Activated naive CD4-positive, alpha-beta T cell treated with anti-CD3 and anti-CD28 coated beads, Interleukin-2, amount 50 U/mL, for 72 hours (primary cell): ENCODE measurements at regions not wholly inside any gene's neighbourhood (a gene's known extent, or its start where the extent isn't known, plus 50 kb on each side); places are given as distances from the start of the nearest gene placed in this dataset.
"Not testable (repeated sequence)": the region's sequence is repeated elsewhere in the genome, so short reads cannot be mapped to it uniquely, and the experiment has no call there.

Source experiments
- ATAC-seq, 2 donors: fragments of 150-1000 bp; cut with Tn5 transposase; 2 replicates each; pipeline ENCODE4 v1.10.0; 2021; ENCODE audit warnings: mild to moderate bottlenecking in 2 of 2, moderate library complexity in 2 of 2
- DNase-seq, 2 donors: peaks; one replicate each; pipeline ENCODE4 v3.0.0; 2021 to 2022; ENCODE audit warnings: low spot score in 2 of 2
- H3K27ac Mint-ChIP-seq, 2 donors: one replicate each; pipeline ENCODE4 v1.8.0; 2022; ENCODE audit warnings: mild to moderate bottlenecking in 2 of 2, mixed read lengths in 2 of 2
- H3K36me3 Mint-ChIP-seq, 2 donors: one replicate each; pipeline ENCODE4 v1.8.0; 2022; ENCODE audit warnings: mixed read lengths in 2 of 2
- H3K9me3 Mint-ChIP-seq, 2 donors: one replicate each; pipeline ENCODE4 v1.8.0; 2022; ENCODE audit warnings: mixed read lengths in 2 of 2

DNA sequence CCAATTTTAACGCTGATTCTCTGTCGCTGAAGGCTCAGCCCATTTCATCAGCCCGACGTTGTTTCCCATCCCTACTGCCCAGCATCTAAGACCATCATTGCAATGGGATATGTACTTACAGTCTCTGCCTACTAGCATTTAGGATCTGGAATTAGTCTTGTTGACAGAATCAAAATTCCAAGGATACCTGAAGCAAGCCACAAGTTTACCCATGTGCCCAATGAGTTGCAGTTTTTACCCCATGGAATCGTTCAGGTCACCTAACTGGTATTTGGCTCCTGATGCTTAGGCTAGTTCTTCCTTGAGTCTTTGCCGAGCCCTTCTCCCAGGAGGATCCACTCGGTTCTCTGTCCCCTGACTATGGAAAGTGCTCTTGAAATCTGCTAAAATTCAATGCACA lies 276.8 kb downstream of the DNAJB9 start:
- Mint-ChIP-seq H3K27ac (no peak overlapping the region), H3K9me3 (peaks cover 3 to 4% of the 10 kb centered on the region in 2 donors), H3K36me3 (no peaks in the 10 kb centered on the region)
- ATAC-seq = no peak
- no peak for DNase-seq

DNA sequence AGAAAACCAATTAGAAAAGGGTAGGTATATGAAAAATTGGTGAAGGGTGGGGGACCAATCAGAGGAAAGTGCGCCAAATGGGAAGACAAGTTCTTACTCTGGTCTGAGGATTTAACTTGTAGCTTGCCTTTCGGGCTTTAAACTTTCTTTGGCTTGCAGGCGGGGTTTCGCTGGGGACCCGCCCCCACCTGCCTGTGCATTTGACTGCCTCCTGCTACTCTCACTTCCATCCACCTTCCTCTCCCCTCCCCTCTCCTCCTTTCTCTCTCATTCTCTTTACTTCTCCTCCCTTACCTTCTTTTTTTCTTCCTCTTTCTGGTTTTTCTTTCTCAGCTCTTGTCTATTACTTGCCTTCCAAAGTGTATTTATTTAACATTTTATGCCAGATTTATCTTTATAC lies 278.8 kb downstream of the DNAJB9 start:
- Mint-ChIP-seq H3K36me3 (no peaks in the 10 kb centered on the region), H3K9me3 (peaks cover 0 to 3% of the 10 kb centered on the region in 2 donors), H3K27ac (no peak overlapping the region)
- ATAC-seq (no peak), DNase-seq (no peak)

- no peak for ATAC-seq
- no peaks in the 10 kb centered on the region for H3K36me3 Mint-ChIP-seq
- no peak for DNase-seq
- H3K27ac Mint-ChIP-seq = no peak overlapping the region
- peaks cover 9 to 14% of the 10 kb centered on the region in 2 donors for H3K9me3 Mint-ChIP-seq
Observed at GRCh38 chr7:108860615-108861014, 290.9 kb downstream of the DNAJB9 start.

DNA sequence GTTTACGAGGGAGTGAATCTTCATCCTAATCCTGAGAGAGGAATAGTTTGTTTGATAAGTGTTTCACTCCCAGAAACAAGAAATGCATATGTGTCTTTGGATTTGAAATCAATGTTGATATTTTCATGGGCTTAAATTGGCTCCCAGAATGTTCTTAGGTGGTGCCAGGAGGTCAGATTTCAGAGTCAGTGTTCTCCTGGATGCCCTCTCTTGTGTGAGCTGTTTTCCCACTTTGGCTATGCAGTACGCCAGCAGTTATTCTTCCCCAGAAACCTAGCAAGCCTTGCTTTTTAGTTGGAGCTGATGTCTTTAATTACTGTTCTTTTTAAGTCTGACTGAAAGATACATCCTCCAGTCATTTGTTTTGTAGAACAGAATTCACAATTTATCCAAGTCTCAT lies 291.4 kb downstream of the DNAJB9 start:
- no peak overlapping the region for H3K27ac Mint-ChIP-seq
- ATAC-seq (no peak), DNase-seq (no peak)
- peaks cover 9 to 14% of the 10 kb centered on the region in 2 donors for H3K9me3 Mint-ChIP-seq
- H3K36me3 Mint-ChIP-seq = no peaks in the 10 kb centered on the region

- no peak for DNase-seq
- Mint-ChIP-seq H3K9me3 (peaks cover 9 to 11% of the 10 kb centered on the region in 2 donors), H3K36me3 (no peaks in the 10 kb centered on the region), H3K27ac (no peak overlapping the region)
- no peak for ATAC-seq
Observed at GRCh38 chr7:108863227-108863848, 293.7 kb downstream of the DNAJB9 start.

DNA sequence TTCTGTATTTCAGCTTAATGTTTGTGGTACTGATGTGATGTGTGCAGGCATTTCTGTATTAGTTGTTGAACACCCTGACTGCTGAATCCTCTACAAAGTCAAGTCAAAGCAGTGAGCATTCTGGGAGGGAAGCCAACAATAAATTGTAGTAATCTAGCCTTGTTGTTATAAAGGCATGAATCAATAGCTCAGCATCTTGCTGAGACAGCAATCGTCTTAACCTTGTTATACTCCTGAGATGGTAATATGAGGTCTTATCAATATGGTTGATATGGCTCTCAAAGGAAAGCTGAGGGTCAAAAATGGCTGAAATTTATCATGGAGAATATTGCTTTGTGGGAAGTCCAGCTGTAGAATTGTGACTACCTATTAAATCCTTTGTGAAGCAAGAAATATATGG lies 299.4 kb downstream of the DNAJB9 start:
- H3K36me3 Mint-ChIP-seq = no peaks in the 10 kb centered on the region
- ATAC-seq = no peak
- H3K9me3 Mint-ChIP-seq = peaks cover 5 to 11% of the 10 kb centered on the region in 2 donors
- H3K27ac Mint-ChIP-seq = no peak overlapping the region
- no peak for DNase-seq

DNA sequence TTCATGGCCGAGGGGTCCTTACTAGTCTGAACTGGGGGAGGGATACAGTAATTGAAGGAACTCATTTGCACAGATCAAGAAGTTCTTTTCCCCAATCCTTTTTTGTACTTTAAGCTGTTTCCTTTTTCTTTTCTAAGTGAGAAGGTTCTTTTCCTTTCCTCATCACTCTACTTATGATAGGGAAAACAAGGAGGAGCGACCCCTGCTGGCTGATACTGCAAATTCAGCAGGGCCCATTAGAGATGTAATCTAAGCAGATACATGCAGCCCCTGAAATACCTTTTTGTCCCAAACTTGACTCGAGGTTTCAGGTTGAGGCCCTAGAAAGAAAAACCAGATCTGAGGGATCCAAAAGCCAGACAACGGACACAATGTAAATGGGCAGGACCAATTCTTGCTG lies 305.5 kb downstream of the DNAJB9 start:
- Mint-ChIP-seq H3K36me3 (no peaks in the 10 kb centered on the region), H3K27ac (no peak overlapping the region), H3K9me3 (peaks cover 0 to 9% of the 10 kb centered on the region in 2 donors)
- peak in 1 of 2 donors; percentile 9 for DNase-seq
- ATAC-seq = no peak

DNA sequence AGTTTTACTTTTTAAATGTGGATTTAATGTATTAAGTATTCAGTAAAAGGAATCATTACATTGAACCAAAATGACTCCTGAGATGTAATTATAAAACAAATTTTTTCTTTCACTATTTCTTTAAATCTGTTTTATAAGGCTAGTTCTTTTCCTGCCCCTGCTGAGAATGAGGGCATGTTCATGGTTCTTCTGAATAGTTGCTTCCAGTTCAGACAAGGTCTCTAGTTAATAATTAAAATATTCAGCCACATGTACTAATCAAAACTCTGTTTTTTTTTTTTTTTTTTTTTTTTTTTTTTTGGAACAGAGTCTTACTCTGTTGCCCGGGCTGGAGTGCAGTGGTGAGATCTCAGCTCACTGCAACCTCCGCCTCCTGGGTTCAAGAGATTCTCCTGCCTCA lies 321.2 kb downstream of the DNAJB9 start:
- Mint-ChIP-seq H3K36me3 (no peaks in the 10 kb centered on the region), H3K9me3 (peaks cover 5 to 7% of the 10 kb centered on the region in 2 donors), H3K27ac (no peak overlapping the region)
- DNase-seq = no peak
- ATAC-seq = no peak

GRCh38 chr7:108908456-108908855 lies 338.8 kb downstream of the DNAJB9 start:
- no peak for ATAC-seq
- Mint-ChIP-seq H3K36me3 (no peaks in the 10 kb centered on the region), H3K9me3 (no peaks in the 10 kb centered on the region), H3K27ac (no peak overlapping the region)
- DNase-seq = no peak

DNA sequence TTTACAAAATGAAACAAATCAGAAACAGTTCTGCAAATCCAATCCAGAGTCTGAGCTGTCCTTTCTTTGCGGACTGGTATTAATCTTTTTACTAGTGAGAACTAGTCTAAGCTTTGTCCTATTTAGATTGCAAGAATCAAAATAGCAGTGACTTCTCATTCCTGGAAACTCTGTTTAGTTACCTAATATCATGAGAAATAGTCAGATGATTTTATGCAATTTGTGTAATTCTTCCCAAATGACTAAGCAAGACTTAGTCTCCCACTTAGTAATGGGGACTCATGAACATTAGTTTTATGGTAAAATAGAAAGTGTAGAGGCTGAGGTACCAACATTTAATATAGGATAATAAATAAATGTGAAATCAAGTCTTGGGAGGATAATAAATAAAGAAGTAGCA lies 341.3 kb downstream of the DNAJB9 start:
- ATAC-seq = no peak
- DNase-seq = no peak

GRCh38 chr7:108920490-108920889 lies 350.8 kb downstream of the DNAJB9 start:
- Mint-ChIP-seq H3K27ac (no peak overlapping the region), H3K36me3 (peaks cover 0 to 8% of the 10 kb centered on the region in 2 donors), H3K9me3 (peaks cover 27 to 41% of the 10 kb centered on the region in 2 donors)
- no peak for ATAC-seq
- no peak for DNase-seq

More for the DNA sequence above, 341.3 kb downstream of the DNAJB9 start:
- Mint-ChIP-seq H3K36me3 (peaks cover 0 to under 1% of the 10 kb centered on the region in 2 donors), H3K9me3 (peaks cover 6 to 10% of the 10 kb centered on the region in 2 donors), H3K27ac (no peak overlapping the region)

- Mint-ChIP-seq H3K36me3 (peaks cover 0 to 12% of the 10 kb centered on the region in 2 donors), H3K9me3 (peaks cover 14 to 29% of the 10 kb centered on the region in 2 donors)
- DNase-seq, H3K27ac Mint-ChIP-seq, ATAC-seq: not testable (repeated sequence)
Observed at GRCh38 chr7:108943048-108943447, 373.4 kb downstream of the DNAJB9 start.

DNA sequence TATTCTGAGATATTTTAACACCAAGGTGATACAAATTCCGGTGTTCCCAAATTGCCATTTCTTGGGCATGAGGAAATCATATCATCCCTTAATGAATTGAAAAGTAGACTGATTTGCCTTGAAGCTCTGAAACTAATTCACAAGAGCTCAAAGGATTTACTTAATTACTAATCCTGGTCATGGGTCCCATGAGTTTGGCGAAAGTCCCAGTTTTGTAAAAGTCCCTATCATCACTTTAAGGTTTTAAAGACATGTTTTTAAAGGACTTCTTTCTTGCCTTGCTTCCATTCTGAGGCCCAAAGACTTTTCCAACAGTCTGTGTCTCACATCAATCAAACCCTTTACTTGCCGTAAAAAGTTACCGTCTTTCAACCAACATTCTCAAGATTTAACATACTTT lies 377.9 kb downstream of the DNAJB9 start:
- ATAC-seq = no peak
- Mint-ChIP-seq H3K27ac (no peak overlapping the region), H3K9me3 (peaks cover 8 to 19% of the 10 kb centered on the region in 2 donors), H3K36me3 (no peaks in the 10 kb centered on the region)
- DNase-seq = no peak

DNA sequence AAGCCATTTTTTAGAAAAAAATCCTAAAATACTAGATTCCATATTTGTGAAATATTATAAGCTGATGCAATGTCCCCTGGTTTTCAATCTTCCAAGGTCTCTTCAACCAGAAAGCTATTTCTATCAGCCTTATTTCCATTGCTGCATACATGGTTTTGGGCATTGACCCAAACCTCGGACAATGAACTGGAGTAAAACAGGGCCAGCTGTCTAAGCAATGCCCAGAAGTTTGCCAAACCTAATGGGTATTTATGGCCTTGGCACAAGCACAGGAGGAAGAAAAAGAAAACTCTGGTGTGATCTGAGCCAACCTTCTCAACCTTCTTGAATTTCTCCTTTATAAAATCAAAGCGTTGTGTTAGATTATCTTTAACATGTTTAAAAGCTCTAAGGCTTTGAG lies 402.3 kb downstream of the DNAJB9 start:
- Mint-ChIP-seq H3K9me3 (peaks cover 0 to 4% of the 10 kb centered on the region in 2 donors), H3K36me3 (no peaks in the 10 kb centered on the region), H3K27ac (no peak overlapping the region)
- DNase-seq (no peak), ATAC-seq (no peak)

GRCh38 chr7:108973075-108973474 lies 403.4 kb downstream of the DNAJB9 start:
- Mint-ChIP-seq H3K27ac (no peak overlapping the region), H3K9me3 (peaks cover 0 to 4% of the 10 kb centered on the region in 2 donors), H3K36me3 (no peaks in the 10 kb centered on the region)
- ATAC-seq (no peak), DNase-seq (no peak)

- no peak overlapping the region for H3K27ac Mint-ChIP-seq
- no peak for DNase-seq
- H3K9me3 Mint-ChIP-seq = peaks cover 0 to 8% of the 10 kb centered on the region in 2 donors
- no peak for ATAC-seq
- H3K36me3 Mint-ChIP-seq = peaks cover 0 to 3% of the 10 kb centered on the region in 2 donors
Observed at GRCh38 chr7:108974641-108975040, 405.0 kb downstream of the DNAJB9 start.

- H3K36me3 Mint-ChIP-seq = peaks cover 0 to 4% of the 10 kb centered on the region in 2 donors
- ATAC-seq (no peak), DNase-seq (no peak)
- peaks cover 0 to 11% of the 10 kb centered on the region in 2 donors for H3K9me3 Mint-ChIP-seq
- no peak overlapping the region for H3K27ac Mint-ChIP-seq
Observed at GRCh38 chr7:108985037-108985436, 415.4 kb downstream of the DNAJB9 start.

GRCh38 chr7:108989319-108989718 lies 419.6 kb downstream of the DNAJB9 start:
- no peaks in the 10 kb centered on the region for H3K36me3 Mint-ChIP-seq
- H3K9me3 Mint-ChIP-seq = peaks cover 0 to 5% of the 10 kb centered on the region in 2 donors
- DNase-seq = no peak
- no peak overlapping the region for H3K27ac Mint-ChIP-seq
- no peak for ATAC-seq
